ENCODE measurements at regions not wholly inside any gene's neighbourhood (a gene's known extent, or its start where the extent isn't known, plus 50 kb on each side); places are given as distances from the start of the nearest gene placed in this dataset.

DNA sequence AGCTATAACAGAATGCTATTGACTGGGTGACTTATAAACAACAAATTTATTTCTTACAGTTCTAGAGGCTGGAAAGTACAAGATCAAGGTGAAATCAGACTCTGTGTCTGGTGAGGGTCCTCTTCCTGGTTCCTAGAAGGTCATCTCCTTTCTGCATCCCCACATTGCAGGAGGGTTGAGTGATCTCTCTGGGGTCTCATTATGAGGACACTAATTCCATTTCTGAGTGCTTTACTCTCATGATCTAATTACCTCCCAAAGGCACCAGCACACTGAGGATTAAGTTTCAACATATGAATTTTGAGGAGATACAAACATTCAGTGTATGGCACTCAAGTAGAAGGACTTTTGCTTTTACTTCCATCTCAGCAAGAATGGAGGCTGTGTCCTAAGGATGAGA, 534.1 kb upstream of the KCNMB2 start (continued):
- no peak for TF ChIP-seq GTF2F1 (IDR thresholded peaks at IDR 0.05; ENCODE audit: borderline replicate concordance, low read depth, low read length)

DNA sequence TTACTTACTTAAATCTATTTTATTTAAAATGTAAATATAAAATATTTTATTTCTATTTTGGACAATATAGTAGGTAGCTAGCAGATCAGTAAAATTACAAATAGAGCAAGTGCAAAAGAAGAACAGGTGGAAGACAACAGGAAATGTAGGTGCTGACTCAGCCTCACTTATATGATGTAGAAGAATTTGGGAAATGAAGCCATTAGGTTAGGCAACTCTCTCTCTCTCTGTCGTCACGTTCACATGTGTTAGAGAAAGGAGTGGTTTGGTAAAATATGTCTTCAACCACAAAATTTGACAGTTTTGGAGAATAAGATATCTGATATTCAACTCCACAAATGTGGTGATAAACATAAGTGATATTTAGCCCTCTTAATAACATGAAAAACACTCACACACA, 532.5 kb upstream of the KCNMB2 start:
- Histone ChIP-seq H2BK15ac (ENCODE audit: low read length) (no peak overlapping the region), H3K27me3 (replicated peaks in 1 of 4; ENCODE audit: control insufficient read depth in 3 of 4, extremely low read depth in 1 of 4, insufficient read depth in 3 of 4, low read length in 3 of 4) (no peaks in the 10 kb centered on the region), H3K9ac (replicated peaks in 1 of 4; ENCODE audit: extremely low read depth in 1 of 4, low read depth in 3 of 4, low read length in 3 of 4) (no peak overlapping the region), H3K23me2 (ENCODE audit: low read depth, low read length) (no peaks in the 10 kb centered on the region), H4K5ac (ENCODE audit: insufficient read length, low read depth, low read length) (no peak overlapping the region), H4K20me1 (replicated peaks in 1 of 2; ENCODE audit: control insufficient read depth in 1 of 2, insufficient read depth in 2 of 2, low read length in 2 of 2) (no peaks in the 10 kb centered on the region), H3K27ac (ENCODE audit: low read depth, low read length) (no peak overlapping the region), H3K79me2 (ENCODE audit: control insufficient read depth in 1 of 2, insufficient read depth in 2 of 2, low read length in 2 of 2) (no peaks in the 10 kb centered on the region), H2BK120ac (replicated peaks; ENCODE audit: low read depth, low read length) (no peak overlapping the region), H3K79me1 (ENCODE audit: low read depth, low read length) (no peaks in the 10 kb centered on the region), H3K4ac (replicated peaks; ENCODE audit: insufficient read length, low read depth, low read length) (no peak overlapping the region), H4K8ac (ENCODE audit: extremely low read depth, insufficient read depth, low read length) (no peak overlapping the region), H4K91ac (replicated peaks; ENCODE audit: insufficient read length, low read length) (no peak overlapping the region), H3K4me2 (ENCODE audit: insufficient read depth in 1 of 2, low read depth in 2 of 2, low read length in 2 of 2) (no peak overlapping the region), H3K4me3 (ENCODE audit: extremely low read depth in 1 of 4, insufficient read depth in 2 of 4, low read depth in 3 of 4, low read length in 4 of 4) (no peak overlapping the region), H2AK5ac (ENCODE audit: low read depth, low read length) (no peak overlapping the region), H2BK20ac (ENCODE audit: low read length) (no peak overlapping the region), H3K36me3 (ENCODE audit: control insufficient read depth in 2 of 4, insufficient read depth in 4 of 4, low read length in 3 of 4) (no peaks in the 10 kb centered on the region), H2BK12ac (ENCODE audit: low read depth, low read length) (no peak overlapping the region), H3K14ac (ENCODE audit: insufficient read length) (no peak overlapping the region), H3K56ac (replicated peaks; ENCODE audit: insufficient read length, low read depth, low read length) (no peak overlapping the region), H3K23ac (ENCODE audit: insufficient read length) (no peak overlapping the region), H2BK5ac (ENCODE audit: low read depth, low read length) (no peak overlapping the region), H2AFZ (ENCODE audit: low read length) (no peak overlapping the region), H3K4me1 (replicated peaks in 1 of 4; ENCODE audit: control insufficient read depth in 3 of 4, insufficient read depth in 4 of 4, low read length in 3 of 4) (no peaks in the 10 kb centered on the region), H3K9me3 (ENCODE audit: insufficient read depth in 2 of 2, low read depth in 1 of 2, low read length in 1 of 2) (no peaks in the 10 kb centered on the region), H3K18ac (ENCODE audit: extremely low read depth, low read length) (no peak overlapping the region)
- no peak for FAIRE-seq
- TF ChIP-seq SP1 (IDR thresholded peaks at IDR 0.05; ENCODE audit: low read depth, low read length) (no peak), SP4 (IDR thresholded peaks at IDR 0.05; ENCODE audit: low read length) (no peak), JUND (IDR thresholded peaks at IDR 0.05; ENCODE audit: low read length) (no peak), YY1 (IDR thresholded peaks at IDR 0.05; ENCODE audit: low read depth, low read length) (no peak), JUN (IDR thresholded peaks at IDR 0.05; ENCODE audit: low read depth, low read length) (no peak), TBP (IDR thresholded peaks at IDR 0.05; ENCODE audit: low read depth, low read length) (no peak), EZH2 (IDR thresholded peaks at IDR 0.05; ENCODE audit: low read depth, low read length, severe bottlenecking) (no peak)
- TF ChIP-seq, protein P1, sequence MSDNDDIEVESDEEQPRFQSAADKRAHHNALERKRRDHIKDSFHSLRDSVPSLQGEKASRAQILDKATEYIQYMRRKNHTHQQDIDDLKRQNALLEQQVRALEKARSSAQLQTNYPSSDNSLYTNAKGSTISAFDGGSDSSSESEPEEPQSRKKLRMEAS (IDR thresholded peaks at IDR 0.05) = no peak
- TF ChIP-seq, protein P2, sequence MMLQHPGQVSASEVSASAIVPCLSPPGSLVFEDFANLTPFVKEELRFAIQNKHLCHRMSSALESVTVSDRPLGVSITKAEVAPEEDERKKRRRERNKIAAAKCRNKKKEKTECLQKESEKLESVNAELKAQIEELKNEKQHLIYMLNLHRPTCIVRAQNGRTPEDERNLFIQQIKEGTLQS (IDR thresholded peaks at IDR 0.05; ENCODE audit: insufficient read depth, low read depth, low read length) = no peak
- TF ChIP-seq, protein P3, sequence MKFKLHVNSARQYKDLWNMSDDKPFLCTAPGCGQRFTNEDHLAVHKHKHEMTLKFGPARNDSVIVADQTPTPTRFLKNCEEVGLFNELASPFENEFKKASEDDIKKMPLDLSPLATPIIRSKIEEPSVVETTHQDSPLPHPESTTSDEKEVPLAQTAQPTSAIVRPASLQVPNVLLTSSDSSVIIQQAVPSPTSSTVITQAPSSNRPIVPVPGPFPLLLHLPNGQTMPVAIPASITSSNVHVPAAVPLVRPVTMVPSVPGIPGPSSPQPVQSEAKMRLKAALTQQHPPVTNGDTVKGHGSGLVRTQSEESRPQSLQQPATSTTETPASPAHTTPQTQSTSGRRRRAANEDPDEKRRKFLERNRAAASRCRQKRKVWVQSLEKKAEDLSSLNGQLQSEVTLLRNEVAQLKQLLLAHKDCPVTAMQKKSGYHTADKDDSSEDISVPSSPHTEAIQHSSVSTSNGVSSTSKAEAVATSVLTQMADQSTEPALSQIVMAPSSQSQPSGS (IDR thresholded peaks at IDR 0.05; ENCODE audit: low read length) = no peak
- CTCF ChIA-PET (ENCODE audit: partially characterized antibody) = interaction anchor here (0.7 kb wide), 1 partner anchor 382 kb away, joined by 3 read pairs; no protein-coding TSS in a partner anchor
- 83% methylated on average over 2 of the region's 2 CpGs; no CpG with 5 or more reads in 1 of the 2 experiments for WGBS, 2 experiments (ENCODE audit: extremely low coverage in 1 of 2, insufficient coverage in 1 of 2, insufficient read length in 1 of 2, insufficient replicate concordance in 2 of 2, low coverage in 1 of 2, low lambda C conversion rate in 2 of 2, missing lambda C conversion rate in 1 of 2)
- no peak for DNase-seq (ENCODE audit: low read depth in 1 of 2, low spot score in 2 of 2)
- POLR2A ChIA-PET (ENCODE audit: partially characterized antibody) = no interaction called here
